ENCODE measurements at regions not wholly inside any gene's neighbourhood (a gene's known extent, or its start where the extent isn't known, plus 50 kb on each side); places are given as distances from the start of the nearest gene placed in this dataset.

GRCh38 chr10:43759216-43759615 is 110.5 kb upstream of the ZNF32 start:
- no peaks in the 10 kb centered on the region for H3K4me1 ChIP-seq (ENCODE audit: low read length)
- H3K9me3 ChIP-seq (ENCODE audit: insufficient read depth, low read length) = no peaks in the 10 kb centered on the region
- H4K20me1 ChIP-seq (ENCODE audit: insufficient read depth, low read length) = no peaks in the 10 kb centered on the region
- no peak overlapping the region for H3K4me3 ChIP-seq (ENCODE audit: low read length)
- no peaks in the 10 kb centered on the region for H3K36me3 ChIP-seq (replicated peaks; ENCODE audit: low read depth, low read length)
- no peak overlapping the region for H3K4me2 ChIP-seq (ENCODE audit: low read length)
- H3K79me2 ChIP-seq (ENCODE audit: low read length) = no peaks in the 10 kb centered on the region
- no peaks in the 10 kb centered on the region for H3K27me3 ChIP-seq (ENCODE audit: low read depth, low read length)
- no peak overlapping the region for H3K9ac ChIP-seq (ENCODE audit: low read length)
- H2AFZ ChIP-seq (ENCODE audit: low read depth, low read length) = no peak overlapping the region
- no peak for TF ChIP-seq EZH2phosphoT487 (IDR thresholded peaks at IDR 0.05; ENCODE audit: low read depth)
- TF ChIP-seq, protein P1, sequence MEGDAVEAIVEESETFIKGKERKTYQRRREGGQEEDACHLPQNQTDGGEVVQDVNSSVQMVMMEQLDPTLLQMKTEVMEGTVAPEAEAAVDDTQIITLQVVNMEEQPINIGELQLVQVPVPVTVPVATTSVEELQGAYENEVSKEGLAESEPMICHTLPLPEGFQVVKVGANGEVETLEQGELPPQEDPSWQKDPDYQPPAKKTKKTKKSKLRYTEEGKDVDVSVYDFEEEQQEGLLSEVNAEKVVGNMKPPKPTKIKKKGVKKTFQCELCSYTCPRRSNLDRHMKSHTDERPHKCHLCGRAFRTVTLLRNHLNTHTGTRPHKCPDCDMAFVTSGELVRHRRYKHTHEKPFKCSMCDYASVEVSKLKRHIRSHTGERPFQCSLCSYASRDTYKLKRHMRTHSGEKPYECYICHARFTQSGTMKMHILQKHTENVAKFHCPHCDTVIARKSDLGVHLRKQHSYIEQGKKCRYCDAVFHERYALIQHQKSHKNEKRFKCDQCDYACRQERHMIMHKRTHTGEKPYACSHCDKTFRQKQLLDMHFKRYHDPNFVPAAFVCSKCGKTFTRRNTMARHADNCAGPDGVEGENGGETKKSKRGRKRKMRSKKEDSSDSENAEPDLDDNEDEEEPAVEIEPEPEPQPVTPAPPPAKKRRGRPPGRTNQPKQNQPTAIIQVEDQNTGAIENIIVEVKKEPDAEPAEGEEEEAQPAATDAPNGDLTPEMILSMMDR (IDR thresholded peaks at IDR 0.05; ENCODE audit: low read depth, low read length) = no peak
- no peak overlapping the region for H3K27ac ChIP-seq (ENCODE audit: low read length)

- no peak for TF ChIP-seq EZH2phosphoT487 (IDR thresholded peaks at IDR 0.05; ENCODE audit: low read depth)
- TF ChIP-seq, protein P1 (IDR thresholded peaks at IDR 0.05; ENCODE audit: low read depth, low read length) = no peak
- Histone ChIP-seq H3K27me3 (ENCODE audit: low read depth, low read length) (no peaks in the 10 kb centered on the region), H3K9me3 (ENCODE audit: insufficient read depth, low read length) (no peaks in the 10 kb centered on the region), H2AFZ (ENCODE audit: low read depth, low read length) (no peak overlapping the region), H3K79me2 (ENCODE audit: low read length) (no peaks in the 10 kb centered on the region), H3K9ac (ENCODE audit: low read length) (no peak overlapping the region), H3K27ac (ENCODE audit: low read length) (no peak overlapping the region), H3K4me2 (ENCODE audit: low read length) (no peak overlapping the region), H3K36me3 (replicated peaks; ENCODE audit: low read depth, low read length) (no peaks in the 10 kb centered on the region), H3K4me1 (ENCODE audit: low read length) (no peaks in the 10 kb centered on the region), H3K4me3 (ENCODE audit: low read length) (no peak overlapping the region), H4K20me1 (ENCODE audit: insufficient read depth, low read length) (no peaks in the 10 kb centered on the region)
These were observed 107.7 kb upstream of the ZNF32 start for GRCh38 chr10:43756341-43756740.

DNA sequence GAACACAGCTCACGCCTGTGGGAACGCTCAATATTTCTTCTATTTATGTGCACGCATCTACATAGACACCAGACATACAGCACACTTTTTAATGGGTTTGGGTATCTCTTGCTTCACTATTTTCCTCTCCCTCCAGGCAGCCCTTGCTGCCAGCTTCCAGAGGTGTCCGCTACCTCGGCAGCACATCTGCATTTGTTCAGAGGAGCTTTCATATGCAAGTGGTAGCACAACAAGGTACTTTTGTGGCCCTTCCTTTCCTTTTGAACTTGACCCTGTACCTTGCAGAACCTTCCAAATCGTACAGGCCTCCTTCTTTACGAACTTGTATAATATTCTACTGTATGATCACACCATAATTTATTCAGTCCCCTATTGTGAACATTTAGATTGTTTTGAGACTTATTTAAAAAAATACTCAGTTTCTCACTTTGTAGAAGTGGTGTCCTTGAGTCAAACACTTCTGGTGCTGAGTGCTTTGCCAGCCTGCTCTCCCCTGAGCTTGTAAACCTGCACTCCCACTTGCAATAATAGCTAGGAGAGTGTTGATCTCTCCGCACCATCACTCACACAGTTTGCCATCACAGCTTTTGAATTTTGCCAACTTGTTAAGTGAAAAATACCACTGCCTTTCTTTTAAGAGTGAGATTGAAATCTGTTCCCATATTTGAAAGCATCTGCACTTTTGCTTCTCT is 106.0 kb upstream of the ZNF32 start:
- H3K4me3 ChIP-seq (ENCODE audit: low read length) = no peak overlapping the region
- H3K27ac ChIP-seq (ENCODE audit: low read length) = no peak overlapping the region
- H3K79me2 ChIP-seq (ENCODE audit: low read length) = no peaks in the 10 kb centered on the region
- TF ChIP-seq, protein P1 (IDR thresholded peaks at IDR 0.05; ENCODE audit: low read depth, low read length) = no peak
- no peak for TF ChIP-seq EZH2phosphoT487 (IDR thresholded peaks at IDR 0.05; ENCODE audit: low read depth)
- no peak overlapping the region for H3K9ac ChIP-seq (ENCODE audit: low read length)
- H3K9me3 ChIP-seq (ENCODE audit: insufficient read depth, low read length) = no peaks in the 10 kb centered on the region
- H3K27me3 ChIP-seq (ENCODE audit: low read depth, low read length) = no peaks in the 10 kb centered on the region
- H3K4me1 ChIP-seq (ENCODE audit: low read length) = no peaks in the 10 kb centered on the region
- H3K4me2 ChIP-seq (ENCODE audit: low read length) = no peak overlapping the region
- H4K20me1 ChIP-seq (ENCODE audit: insufficient read depth, low read length) = no peaks in the 10 kb centered on the region
- no peaks in the 10 kb centered on the region for H3K36me3 ChIP-seq (replicated peaks; ENCODE audit: low read depth, low read length)
- no peak overlapping the region for H2AFZ ChIP-seq (ENCODE audit: low read depth, low read length)

DNA sequence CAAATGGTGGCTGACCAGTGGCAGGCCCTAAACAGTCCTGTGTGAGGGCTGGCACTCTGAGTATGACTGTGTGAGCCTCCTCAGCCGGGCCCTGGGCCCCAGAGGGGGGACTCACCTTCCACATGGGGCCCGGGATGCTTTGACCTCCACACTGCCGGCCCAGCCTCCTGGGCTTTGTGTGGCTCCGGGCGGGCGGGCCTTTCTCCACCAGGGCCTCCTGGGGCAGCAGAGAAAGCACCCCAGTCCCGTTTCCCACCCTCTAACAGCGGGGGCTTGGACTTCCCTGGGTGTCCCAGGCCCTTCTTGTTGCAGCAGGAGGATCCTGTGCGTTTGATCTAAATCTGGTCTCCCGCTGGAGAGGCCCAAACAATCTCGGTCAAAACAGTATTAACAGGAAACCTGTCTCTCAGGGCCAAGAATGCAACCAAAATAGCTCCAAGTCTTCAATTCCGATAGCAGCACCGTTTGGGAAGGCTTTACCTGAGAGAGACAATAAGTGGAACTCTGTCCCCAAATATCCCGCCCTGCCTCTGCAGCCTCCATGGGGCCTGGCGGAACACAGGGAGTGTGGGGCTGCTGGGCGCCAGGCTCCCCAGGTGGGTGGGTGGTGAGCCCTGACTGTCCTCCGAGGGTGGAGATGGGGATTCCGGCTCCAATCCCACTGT is 104.8 kb upstream of the ZNF32 start:
- H2AFZ ChIP-seq (ENCODE audit: low read depth, low read length) = no peak overlapping the region
- H3K79me2 ChIP-seq (ENCODE audit: low read length) = no peaks in the 10 kb centered on the region
- no peak overlapping the region for H3K4me3 ChIP-seq (ENCODE audit: low read length)
- H3K4me1 ChIP-seq (ENCODE audit: low read length) = no peaks in the 10 kb centered on the region
- no peak overlapping the region for H3K4me2 ChIP-seq (ENCODE audit: low read length)
- TF ChIP-seq, protein P1 (IDR thresholded peaks at IDR 0.05; ENCODE audit: low read depth, low read length) = no peak
- H3K9ac ChIP-seq (ENCODE audit: low read length) = no peak overlapping the region
- no peaks in the 10 kb centered on the region for H3K36me3 ChIP-seq (replicated peaks; ENCODE audit: low read depth, low read length)
- no peaks in the 10 kb centered on the region for H3K27me3 ChIP-seq (ENCODE audit: low read depth, low read length)
- H4K20me1 ChIP-seq (ENCODE audit: insufficient read depth, low read length) = no peaks in the 10 kb centered on the region
- H3K9me3 ChIP-seq (ENCODE audit: insufficient read depth, low read length) = no peaks in the 10 kb centered on the region
- H3K27ac ChIP-seq (ENCODE audit: low read length) = no peak overlapping the region
